Neural cell (in vitro differentiated cells): ENCODE measurements at regions not wholly inside any gene's neighbourhood (a gene's known extent, or its start where the extent isn't known, plus 50 kb on each side); places are given as distances from the start of the nearest gene placed in this dataset.

Experiments
- EZH2 ChIP-seq: fragments of 200-600, 300-800 bp; shearing (Covaris generic), sonication (generic); IDR thresholded peaks from 2 replicates; pipeline ENCODE4 v1.6.1; 2014; ENCODE audit warnings: antibody characterized with exemption, low read length, borderline replicate concordance, mild to moderate bottlenecking; ENCODE audit not compliant: insufficient read depth, poor library complexity, severe bottlenecking
- POLR2AphosphoS5 ChIP-seq: IDR thresholded peaks from 2 replicates; pipeline ENCODE4 v1.6.1; 2012
- RAD21 ChIP-seq: fragments of 450-650 bp; conservative IDR thresholded peaks from 2 replicates; pipeline ENCODE4 v1.6.1; 2014; ENCODE audit warnings: antibody characterized with exemption, mild to moderate bottlenecking, moderate library complexity
- SMC3 ChIP-seq: fragments of 450-650 bp; conservative IDR thresholded peaks from 2 replicates; pipeline ENCODE4 v1.6.1; 2014; ENCODE audit warnings: antibody characterized with exemption, mild to moderate bottlenecking, moderate library complexity; ENCODE audit not compliant: poor library complexity
- TF ChIP-seq, protein P1 (sequence below): fragments of 450-650 bp; IDR thresholded peaks from 2 replicates; pipeline ENCODE4 v1.5.1; 2014; ENCODE audit warnings: antibody characterized with exemption, mild to moderate bottlenecking, moderate library complexity; ENCODE audit not compliant: poor library complexity, severe bottlenecking
- TF ChIP-seq, protein P2 (sequence below): IDR thresholded peaks from 2 replicates; pipeline ENCODE4 v1.6.1; 2012; ENCODE audit warnings: borderline replicate concordance

DNA sequence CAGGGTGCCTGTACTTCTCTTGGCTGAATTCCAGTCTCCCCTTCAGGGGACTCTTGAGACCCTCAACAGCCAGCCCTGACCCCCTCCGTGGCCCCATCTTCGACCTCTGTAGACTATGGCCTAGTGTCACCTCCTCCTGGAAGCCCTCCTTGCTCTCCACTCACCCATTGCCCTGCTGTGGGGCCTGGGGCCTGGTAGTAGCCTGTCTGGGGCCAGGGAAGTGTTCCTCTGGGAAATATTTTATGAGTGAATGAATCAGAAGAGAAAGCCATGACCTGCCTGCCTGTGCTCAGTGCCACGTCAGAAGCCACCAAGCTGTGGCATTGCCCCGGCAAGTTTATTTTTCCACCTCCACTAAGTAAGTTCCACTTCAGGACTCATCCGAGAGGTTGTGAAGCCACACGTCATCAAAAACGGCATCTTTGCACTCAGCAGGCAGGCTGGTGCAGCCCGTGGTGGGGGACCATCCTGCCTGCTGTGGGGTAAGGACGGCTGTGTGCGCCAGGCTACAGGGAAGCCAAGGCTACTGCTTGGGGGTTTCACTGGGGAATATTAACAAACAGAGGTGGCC is 59.6 kb upstream of the PPARA start:
- TF ChIP-seq POLR2AphosphoS5 (no peak), RAD21 (no peak), SMC3 (no peak), EZH2 (no peak)
- TF ChIP-seq, protein P1, sequence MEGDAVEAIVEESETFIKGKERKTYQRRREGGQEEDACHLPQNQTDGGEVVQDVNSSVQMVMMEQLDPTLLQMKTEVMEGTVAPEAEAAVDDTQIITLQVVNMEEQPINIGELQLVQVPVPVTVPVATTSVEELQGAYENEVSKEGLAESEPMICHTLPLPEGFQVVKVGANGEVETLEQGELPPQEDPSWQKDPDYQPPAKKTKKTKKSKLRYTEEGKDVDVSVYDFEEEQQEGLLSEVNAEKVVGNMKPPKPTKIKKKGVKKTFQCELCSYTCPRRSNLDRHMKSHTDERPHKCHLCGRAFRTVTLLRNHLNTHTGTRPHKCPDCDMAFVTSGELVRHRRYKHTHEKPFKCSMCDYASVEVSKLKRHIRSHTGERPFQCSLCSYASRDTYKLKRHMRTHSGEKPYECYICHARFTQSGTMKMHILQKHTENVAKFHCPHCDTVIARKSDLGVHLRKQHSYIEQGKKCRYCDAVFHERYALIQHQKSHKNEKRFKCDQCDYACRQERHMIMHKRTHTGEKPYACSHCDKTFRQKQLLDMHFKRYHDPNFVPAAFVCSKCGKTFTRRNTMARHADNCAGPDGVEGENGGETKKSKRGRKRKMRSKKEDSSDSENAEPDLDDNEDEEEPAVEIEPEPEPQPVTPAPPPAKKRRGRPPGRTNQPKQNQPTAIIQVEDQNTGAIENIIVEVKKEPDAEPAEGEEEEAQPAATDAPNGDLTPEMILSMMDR = no peak
- TF ChIP-seq, protein P2, sequence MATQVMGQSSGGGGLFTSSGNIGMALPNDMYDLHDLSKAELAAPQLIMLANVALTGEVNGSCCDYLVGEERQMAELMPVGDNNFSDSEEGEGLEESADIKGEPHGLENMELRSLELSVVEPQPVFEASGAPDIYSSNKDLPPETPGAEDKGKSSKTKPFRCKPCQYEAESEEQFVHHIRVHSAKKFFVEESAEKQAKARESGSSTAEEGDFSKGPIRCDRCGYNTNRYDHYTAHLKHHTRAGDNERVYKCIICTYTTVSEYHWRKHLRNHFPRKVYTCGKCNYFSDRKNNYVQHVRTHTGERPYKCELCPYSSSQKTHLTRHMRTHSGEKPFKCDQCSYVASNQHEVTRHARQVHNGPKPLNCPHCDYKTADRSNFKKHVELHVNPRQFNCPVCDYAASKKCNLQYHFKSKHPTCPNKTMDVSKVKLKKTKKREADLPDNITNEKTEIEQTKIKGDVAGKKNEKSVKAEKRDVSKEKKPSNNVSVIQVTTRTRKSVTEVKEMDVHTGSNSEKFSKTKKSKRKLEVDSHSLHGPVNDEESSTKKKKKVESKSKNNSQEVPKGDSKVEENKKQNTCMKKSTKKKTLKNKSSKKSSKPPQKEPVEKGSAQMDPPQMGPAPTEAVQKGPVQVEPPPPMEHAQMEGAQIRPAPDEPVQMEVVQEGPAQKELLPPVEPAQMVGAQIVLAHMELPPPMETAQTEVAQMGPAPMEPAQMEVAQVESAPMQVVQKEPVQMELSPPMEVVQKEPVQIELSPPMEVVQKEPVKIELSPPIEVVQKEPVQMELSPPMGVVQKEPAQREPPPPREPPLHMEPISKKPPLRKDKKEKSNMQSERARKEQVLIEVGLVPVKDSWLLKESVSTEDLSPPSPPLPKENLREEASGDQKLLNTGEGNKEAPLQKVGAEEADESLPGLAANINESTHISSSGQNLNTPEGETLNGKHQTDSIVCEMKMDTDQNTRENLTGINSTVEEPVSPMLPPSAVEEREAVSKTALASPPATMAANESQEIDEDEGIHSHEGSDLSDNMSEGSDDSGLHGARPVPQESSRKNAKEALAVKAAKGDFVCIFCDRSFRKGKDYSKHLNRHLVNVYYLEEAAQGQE = no peak
